HG03442 (cell line): ENCODE measurements at regions not wholly inside any gene's neighbourhood (a gene's known extent, or its start where the extent isn't known, plus 50 kb on each side); places are given as distances from the start of the nearest gene placed in this dataset.

ENCODE experiments used
- ATAC-seq: cut with Tn5 transposase; IDR thresholded peaks from one replicate; pipeline ENCODE4 v1.9.1; 2021; ENCODE audit warnings: mild to moderate bottlenecking, moderate library complexity; ENCODE audit not compliant: unreplicated experiment

GRCh38 chr17:56735842-56736241 is 97.9 kb downstream of the C17orf67 start:
- ATAC-seq = no peak

- ATAC-seq = no peak
Observed at GRCh38 chr17:56737421-56738161, 96.1 kb downstream of the C17orf67 start.

DNA sequence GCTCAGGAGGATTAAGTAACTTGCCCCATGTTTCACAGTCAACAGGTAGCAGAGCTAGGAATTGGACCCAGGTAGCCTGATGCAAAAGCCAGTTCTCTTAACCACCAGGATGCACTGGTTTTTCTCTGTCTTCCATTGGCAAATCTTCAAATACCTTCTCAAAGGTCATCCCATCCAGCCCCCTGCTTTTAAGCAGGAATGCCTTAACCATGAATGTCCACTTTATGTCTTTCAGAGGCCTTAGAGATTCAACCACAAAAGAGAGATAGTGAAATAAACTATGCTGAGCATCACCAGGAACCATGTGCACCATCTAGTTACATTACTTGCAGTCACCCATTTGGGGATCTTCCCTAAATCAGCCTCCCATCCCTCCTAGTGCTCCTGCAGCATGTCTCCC is 94.3 kb downstream of the C17orf67 start:
- ATAC-seq = no peak

DNA sequence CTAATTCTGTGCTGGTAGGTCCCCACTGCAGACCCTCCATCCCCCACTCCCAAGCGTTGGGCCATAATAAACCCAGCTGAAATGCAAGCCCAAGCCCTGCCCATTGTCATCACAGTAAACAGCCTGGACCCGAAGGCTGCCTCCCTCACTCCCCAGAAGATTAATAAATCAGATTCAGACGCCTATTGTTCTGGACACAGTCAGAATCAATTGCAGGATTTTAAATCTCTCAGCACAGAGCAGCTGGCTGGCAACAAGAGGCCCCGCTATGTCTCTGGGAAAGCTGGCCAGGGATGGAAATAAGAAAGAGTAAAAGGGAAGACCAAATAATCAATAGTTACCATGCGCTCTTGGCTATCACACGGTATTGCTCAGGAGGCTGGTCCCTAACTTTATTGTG is 93.9 kb downstream of the C17orf67 start:
- ATAC-seq = no peak

DNA sequence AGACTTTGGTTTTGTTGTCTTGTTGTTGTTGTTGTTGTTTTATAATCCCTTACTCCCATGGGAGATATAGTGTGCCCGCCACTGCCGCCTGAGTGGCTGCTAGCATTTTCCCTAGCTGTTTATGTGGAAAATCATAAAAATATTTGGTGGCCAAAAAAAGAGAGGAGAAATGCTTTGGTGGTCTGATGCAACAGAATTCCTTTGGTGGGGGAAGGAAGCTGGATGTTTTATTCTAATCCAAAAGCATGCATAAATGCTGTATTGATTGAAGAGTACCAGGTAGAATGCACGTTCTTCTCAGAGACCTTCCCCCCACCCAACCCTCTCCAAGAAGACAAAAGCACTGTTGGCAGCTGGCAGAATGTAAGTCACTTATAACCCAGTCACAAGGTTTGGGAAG is 93.2 kb downstream of the C17orf67 start:
- ATAC-seq = no peak
